ENCODE measurements at regions not wholly inside any gene's neighbourhood (a gene's known extent, or its start where the extent isn't known, plus 50 kb on each side); places are given as distances from the start of the nearest gene placed in this dataset.

DNA sequence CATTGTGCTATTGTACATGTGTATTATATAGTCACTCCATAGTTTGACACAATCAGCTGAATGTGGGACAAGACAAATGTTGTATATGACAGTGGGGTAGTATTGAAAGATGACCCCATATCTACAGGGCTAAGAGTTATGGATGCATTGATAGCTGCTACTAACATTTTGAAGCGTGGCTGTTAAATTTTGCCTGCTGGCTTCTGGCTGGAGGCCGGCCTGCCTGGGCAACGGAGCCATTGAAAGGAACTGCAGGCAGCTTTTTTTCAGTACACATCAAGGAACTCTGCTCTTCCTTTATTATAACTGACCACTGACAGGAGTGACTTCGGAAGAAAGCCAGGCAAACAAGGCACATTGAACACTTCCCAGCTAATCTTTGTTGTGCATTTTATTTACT lies 76.1 kb upstream of the TMEM33 start:
- intact Hi-C loops (cut with DNase I) = no loop called here
- H3K27ac ChIP-seq (replicated peaks in 1 of 4) = no peak overlapping the region
- peaks cover 0 to 28% (median 0%) of the 10 kb centered on the region in 4 donors for H3K27me3 ChIP-seq
- H3K4me3 ChIP-seq = no peak overlapping the region
- 71% methylated on average over 4 of the region's 4 CpGs for WGBS
- TF ChIP-seq EP300 (IDR thresholded peaks at IDR 0.05) (no peak), POLR2AphosphoS5 (IDR thresholded peaks at IDR 0.05) (no peak), POLR2A (IDR thresholded peaks at IDR 0.05; ENCODE audit: low read depth) (no peak)
- TF ChIP-seq, protein P1, sequence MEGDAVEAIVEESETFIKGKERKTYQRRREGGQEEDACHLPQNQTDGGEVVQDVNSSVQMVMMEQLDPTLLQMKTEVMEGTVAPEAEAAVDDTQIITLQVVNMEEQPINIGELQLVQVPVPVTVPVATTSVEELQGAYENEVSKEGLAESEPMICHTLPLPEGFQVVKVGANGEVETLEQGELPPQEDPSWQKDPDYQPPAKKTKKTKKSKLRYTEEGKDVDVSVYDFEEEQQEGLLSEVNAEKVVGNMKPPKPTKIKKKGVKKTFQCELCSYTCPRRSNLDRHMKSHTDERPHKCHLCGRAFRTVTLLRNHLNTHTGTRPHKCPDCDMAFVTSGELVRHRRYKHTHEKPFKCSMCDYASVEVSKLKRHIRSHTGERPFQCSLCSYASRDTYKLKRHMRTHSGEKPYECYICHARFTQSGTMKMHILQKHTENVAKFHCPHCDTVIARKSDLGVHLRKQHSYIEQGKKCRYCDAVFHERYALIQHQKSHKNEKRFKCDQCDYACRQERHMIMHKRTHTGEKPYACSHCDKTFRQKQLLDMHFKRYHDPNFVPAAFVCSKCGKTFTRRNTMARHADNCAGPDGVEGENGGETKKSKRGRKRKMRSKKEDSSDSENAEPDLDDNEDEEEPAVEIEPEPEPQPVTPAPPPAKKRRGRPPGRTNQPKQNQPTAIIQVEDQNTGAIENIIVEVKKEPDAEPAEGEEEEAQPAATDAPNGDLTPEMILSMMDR (IDR thresholded peaks at IDR 0.05) = no peak
- H3K36me3 ChIP-seq = no peaks in the 10 kb centered on the region
- no peak for DNase-seq (ENCODE audit: extremely low spot score)
- no peaks in the 10 kb centered on the region for H3K4me1 ChIP-seq
- H3K9me3 ChIP-seq = no peaks in the 10 kb centered on the region

GRCh38 chr4:41857226-41857641 lies 78.0 kb upstream of the TMEM33 start:
- 46% methylated on average over 4 of the region's 4 CpGs for WGBS
- Histone ChIP-seq H3K27me3 (peaks cover 0 to 16% (median 0%) of the 10 kb centered on the region in 4 donors), H3K4me1 (no peaks in the 10 kb centered on the region), H3K36me3 (no peaks in the 10 kb centered on the region), H3K9me3 (no peaks in the 10 kb centered on the region), H3K27ac (replicated peaks in 1 of 4) (no peak overlapping the region), H3K4me3 (peak overlapping the region in 1 of 4 donors; percentile 4)
- no peak for TF ChIP-seq POLR2A (IDR thresholded peaks at IDR 0.05; ENCODE audit: low read depth)
- TF ChIP-seq POLR2AphosphoS5 (IDR thresholded peaks at IDR 0.05) = no peak
- TF ChIP-seq, protein P1 (IDR thresholded peaks at IDR 0.05) = no peak
- TF ChIP-seq EP300 (IDR thresholded peaks at IDR 0.05) = no peak
- DNase-seq (ENCODE audit: extremely low spot score) = no peak
- intact Hi-C loops (cut with DNase I) = no loop called here

- intact Hi-C loops (cut with DNase I) = no loop called here
- TF ChIP-seq POLR2AphosphoS5 (IDR thresholded peaks at IDR 0.05) (no peak), POLR2A (IDR thresholded peaks at IDR 0.05; ENCODE audit: low read depth) (no peak), EP300 (IDR thresholded peaks at IDR 0.05) (no peak)
- TF ChIP-seq, protein P1 (IDR thresholded peaks at IDR 0.05) = no peak
Observed at GRCh38 chr4:41856797-41857196, 78.4 kb upstream of the TMEM33 start.

GRCh38 chr4:41853973-41854372 lies 81.3 kb upstream of the TMEM33 start:
- intact Hi-C loops (cut with DNase I) = no loop called here
- DNase-seq (ENCODE audit: extremely low spot score) = no peak
- H3K27me3 ChIP-seq = peaks cover 0 to 18% (median 0%) of the 10 kb centered on the region in 4 donors

More at GRCh38 chr4:41856797-41857196, 78.4 kb upstream of the TMEM33 start:
- Histone ChIP-seq H3K4me1 (no peaks in the 10 kb centered on the region), H3K4me3 (peak overlapping the region in 1 of 4 donors; percentile 4), H3K27ac (replicated peaks in 1 of 4) (no peak overlapping the region), H3K36me3 (no peaks in the 10 kb centered on the region), H3K27me3 (peaks cover 0 to 16% (median 0%) of the 10 kb centered on the region in 4 donors), H3K9me3 (no peaks in the 10 kb centered on the region)
- no peak for DNase-seq (ENCODE audit: extremely low spot score)
- 94% methylated on average over 2 of the region's 2 CpGs for WGBS

More at GRCh38 chr4:41853973-41854372, 81.3 kb upstream of the TMEM33 start:
- no peak for TF ChIP-seq POLR2AphosphoS5 (IDR thresholded peaks at IDR 0.05)
- no peak for TF ChIP-seq POLR2A (IDR thresholded peaks at IDR 0.05; ENCODE audit: low read depth)
- TF ChIP-seq EP300 (IDR thresholded peaks at IDR 0.05) = no peak
- TF ChIP-seq, protein P1 (IDR thresholded peaks at IDR 0.05) = no peak
- 83% methylated on average over 2 of the region's 2 CpGs for WGBS
- H3K27ac ChIP-seq (replicated peaks in 1 of 4) = no peak overlapping the region
- H3K36me3 ChIP-seq = no peaks in the 10 kb centered on the region
- H3K4me1 ChIP-seq = no peaks in the 10 kb centered on the region
- H3K9me3 ChIP-seq = no peaks in the 10 kb centered on the region
- no peak overlapping the region for H3K4me3 ChIP-seq
